Ishikawa (cell line): ENCODE measurements at regions not wholly inside any gene's neighbourhood (a gene's known extent, or its start where the extent isn't known, plus 50 kb on each side); places are given as distances from the start of the nearest gene placed in this dataset.

ENCODE experiments used
- CEBPB ChIP-seq: IDR thresholded peaks from 2 replicates; pipeline ENCODE4 v1.6.1; 2012
- CREB1 ChIP-seq: IDR thresholded peaks from 2 replicates; pipeline ENCODE4 v1.6.1; 2012; ENCODE audit warnings: low read depth
- EGR1 ChIP-seq: IDR thresholded peaks from 2 replicates; pipeline ENCODE4 v1.6.1; 2012
- EP300 ChIP-seq: IDR thresholded peaks from 2 replicates; pipeline ENCODE4 v1.6.1; 2012; ENCODE audit warnings: borderline replicate concordance
- FOXM1 ChIP-seq: IDR thresholded peaks from 2 replicates; pipeline ENCODE4 v1.6.1; 2012; ENCODE audit warnings: low read depth, borderline replicate concordance
- MAX ChIP-seq: IDR thresholded peaks from 2 replicates; pipeline ENCODE4 v1.6.1; 2012
- NFIC ChIP-seq: IDR thresholded peaks from 2 replicates; pipeline ENCODE4 v1.6.1; 2012
- RAD21 ChIP-seq: IDR thresholded peaks from 2 replicates; pipeline ENCODE4 v1.6.1; 2012; ENCODE audit warnings: low read depth
- REST ChIP-seq: IDR thresholded peaks from 2 replicates; pipeline ENCODE4 v1.6.1; 2012; ENCODE audit warnings: low read depth, mild to moderate bottlenecking
- TAF1 ChIP-seq: IDR thresholded peaks from 2 replicates; pipeline ENCODE4 v1.6.1; 2012; ENCODE audit warnings: low read depth, mild to moderate bottlenecking
- TCF12 ChIP-seq: IDR thresholded peaks from 2 replicates; pipeline ENCODE4 v1.6.1; 2012; ENCODE audit warnings: low read depth
- TEAD4 ChIP-seq: IDR thresholded peaks from 2 replicates; pipeline ENCODE4 v1.6.1; 2012
- YY1 ChIP-seq: IDR thresholded peaks from 2 replicates; pipeline ENCODE4 v1.6.1; 2012; ENCODE audit warnings: low read depth
- ZBTB7A ChIP-seq: IDR thresholded peaks from 2 replicates; pipeline ENCODE4 v1.6.1; 2012; ENCODE audit warnings: low read depth
- TF ChIP-seq, protein P1 (sequence below): IDR thresholded peaks from 2 replicates; pipeline ENCODE4 v1.6.1; 2012

DNA sequence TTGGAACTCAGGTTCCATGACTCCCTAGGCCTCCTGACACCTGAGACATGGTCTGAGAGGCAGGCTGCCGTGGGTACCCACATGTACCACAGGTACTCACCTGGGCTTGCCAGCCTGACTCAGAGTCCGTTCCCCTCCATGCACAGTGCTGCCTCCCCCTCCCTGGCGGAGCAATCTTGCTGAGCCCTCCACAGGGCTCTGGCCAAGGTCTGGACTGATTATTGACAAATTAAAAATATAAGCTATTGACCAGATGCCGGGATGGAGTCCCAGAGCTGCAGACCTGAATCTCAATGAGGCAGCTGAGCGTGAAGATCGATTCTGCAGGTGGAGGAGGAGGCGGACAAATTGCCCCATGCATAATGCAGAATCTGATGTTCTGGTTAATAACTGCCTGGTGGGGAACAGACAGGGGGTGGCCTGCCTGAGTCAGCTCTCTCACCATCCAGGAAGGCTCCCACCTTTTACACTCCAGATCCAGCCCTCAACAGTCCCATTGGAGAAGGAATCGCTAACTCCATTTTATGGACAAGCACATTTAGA lies 422.7 kb downstream of the MIAT start:
- TF ChIP-seq CEBPB (no peak), ZBTB7A (no peak), FOXM1 (no peak), MAX (no peak), TEAD4 (no peak), CREB1 (no peak), TAF1 (no peak), REST (no peak), NFIC (no peak), TCF12 (no peak), EGR1 (no peak), YY1 (no peak), EP300 (no peak)
- TF ChIP-seq, protein P1, sequence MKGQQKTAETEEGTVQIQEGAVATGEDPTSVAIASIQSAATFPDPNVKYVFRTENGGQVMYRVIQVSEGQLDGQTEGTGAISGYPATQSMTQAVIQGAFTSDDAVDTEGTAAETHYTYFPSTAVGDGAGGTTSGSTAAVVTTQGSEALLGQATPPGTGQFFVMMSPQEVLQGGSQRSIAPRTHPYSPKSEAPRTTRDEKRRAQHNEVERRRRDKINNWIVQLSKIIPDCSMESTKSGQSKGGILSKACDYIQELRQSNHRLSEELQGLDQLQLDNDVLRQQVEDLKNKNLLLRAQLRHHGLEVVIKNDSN, result no peak

GRCh38 chr22:27080863-27081262 lies 423.5 kb downstream of the MIAT start:
- no peak for TF ChIP-seq EGR1
- TF ChIP-seq REST, result no peak
- no peak for TF ChIP-seq NFIC
- TF ChIP-seq CREB1, result no peak
- TF ChIP-seq, protein P1, result no peak
- no peak for TF ChIP-seq TEAD4
- TF ChIP-seq TAF1, result no peak
- no peak for TF ChIP-seq EP300
- no peak for TF ChIP-seq YY1
- no peak for TF ChIP-seq CEBPB
- no peak for TF ChIP-seq RAD21
- no peak for TF ChIP-seq MAX
- TF ChIP-seq ZBTB7A, result no peak
- TF ChIP-seq FOXM1, result no peak
- TF ChIP-seq TCF12, result no peak

- TF ChIP-seq ZBTB7A (no peak), EP300 (no peak), NFIC (no peak), REST (no peak), EGR1 (no peak), YY1 (no peak), TCF12 (no peak), TEAD4 (no peak), FOXM1 (no peak), CEBPB (no peak), CREB1 (no peak), RAD21 (no peak), TAF1 (no peak), MAX (no peak)
- TF ChIP-seq, protein P1, result no peak
Measured at GRCh38 chr22:27083610-27084009, 426.2 kb downstream of the MIAT start.
